CD4-positive, alpha-beta T cell (primary cell): ENCODE measurements at regions not wholly inside any gene's neighbourhood (a gene's known extent, or its start where the extent isn't known, plus 50 kb on each side); places are given as distances from the start of the nearest gene placed in this dataset.

Experiments used
- ATAC-seq: fragments of 200-7000 bp; cut with Tn5 transposase; one replicate; pipeline ENCODE4 v1.10.0; 2022; ENCODE audit warnings: mild to moderate bottlenecking; ENCODE audit not compliant: poor library complexity
- CTCF ChIA-PET: fragments of 350-600 bp; sonication (Branson Sonifier 250); formaldehyde crosslinking; loops from one replicate; lab custom pipeline; 2021; ENCODE audit warnings: antibody characterized with exemption, inconsistent platforms; lab: Charles Lee
- POLR2A ChIA-PET: fragments of 350-600 bp; sonication (Branson Sonifier 250); formaldehyde crosslinking; loops from one replicate; lab custom pipeline; 2021; ENCODE audit warnings: antibody characterized with exemption, inconsistent platforms; lab: Charles Lee
- DNase-seq, 14 experiments: peaks; one replicate each; pipeline ENCODE4 v3.0.0-alpha.2; 2013 to 2020; ENCODE audit warnings: mixed read lengths in 2 of 14
- H3K27ac ChIP-seq, 2 donors: one replicate each; pipeline versions ENCODE4 v1.5.1 to v1.7.0; 2013; ENCODE audit warnings: low read length in 2 of 2, low read depth in 1 of 2, mild to moderate bottlenecking in 1 of 2
- H3K27me3 ChIP-seq, 2 experiments: 1 replicate in 1 of 2; 2 replicates in 1 of 2; pipeline versions ENCODE4 v1.6.1 to v1.7.0; 2013; ENCODE audit warnings: low read length in 2 of 2, control low read depth in 1 of 2, mild to moderate bottlenecking in 1 of 2, moderate library complexity in 1 of 2; ENCODE audit not compliant: insufficient read depth in 2 of 2, control insufficient read depth in 1 of 2
- H3K36me3 ChIP-seq: one replicate; pipeline ENCODE4 v1.6.1; 2013; ENCODE audit warnings: low read length, control low read depth; ENCODE audit not compliant: insufficient read depth
- H3K4me1 ChIP-seq: one replicate; pipeline ENCODE4 v1.6.1; 2013; ENCODE audit warnings: low read length, control low read depth; ENCODE audit not compliant: insufficient read depth
- H3K4me3 ChIP-seq: one replicate; pipeline ENCODE4 v1.5.1; 2013; ENCODE audit warnings: mild to moderate bottlenecking, low read length, moderate library complexity
- H3K9me3 ChIP-seq, 2 experiments: 1 replicate in 1 of 2; 2 replicates in 1 of 2; pipeline versions ENCODE4 v1.6.1 to v1.7.0; 2013; ENCODE audit warnings: low read length in 2 of 2, mild to moderate bottlenecking in 2 of 2, control low read depth in 1 of 2, moderate library complexity in 1 of 2; ENCODE audit not compliant: control insufficient read depth in 1 of 2, insufficient read depth in 1 of 2
- H3K27ac Mint-ChIP-seq: one replicate; pipeline ENCODE4 v1.8.0; 2020; ENCODE audit warnings: mixed read lengths
- H3K27me3 Mint-ChIP-seq: one replicate; pipeline ENCODE4 v1.8.0; 2021; ENCODE audit warnings: mixed read lengths
- H3K36me3 Mint-ChIP-seq: one replicate; pipeline ENCODE4 v1.8.0; 2021; ENCODE audit warnings: low read depth, mixed read lengths
- H3K4me1 Mint-ChIP-seq: one replicate; pipeline ENCODE4 v1.8.0; 2021; ENCODE audit warnings: low read depth, mixed read lengths
- H3K4me3 Mint-ChIP-seq: one replicate; pipeline ENCODE4 v1.8.0; 2020; ENCODE audit warnings: mild to moderate bottlenecking, mixed read lengths
- H3K9me3 Mint-ChIP-seq: one replicate; pipeline ENCODE4 v1.8.0; 2020; ENCODE audit warnings: mixed read lengths
- intact Hi-C, 2 experiments: fragments of 100-400 bp; cut with DNase I in 1 of 2; cut with micrococcal nuclease in 1 of 2; formaldehyde crosslinking; loops; one replicate each; pipeline versions ENCODE4 v1.15.1 to v1.9.0; 2023 to 2025; cut with DNase I, micrococcal nuclease
- TF ChIP-seq, protein P1 (sequence below): fragments of 200-600 bp; IDR thresholded peaks from one replicate; pipeline ENCODE4 v1.8.0; 2022; ENCODE audit warnings: antibody characterized with exemption, mild to moderate bottlenecking

DNA sequence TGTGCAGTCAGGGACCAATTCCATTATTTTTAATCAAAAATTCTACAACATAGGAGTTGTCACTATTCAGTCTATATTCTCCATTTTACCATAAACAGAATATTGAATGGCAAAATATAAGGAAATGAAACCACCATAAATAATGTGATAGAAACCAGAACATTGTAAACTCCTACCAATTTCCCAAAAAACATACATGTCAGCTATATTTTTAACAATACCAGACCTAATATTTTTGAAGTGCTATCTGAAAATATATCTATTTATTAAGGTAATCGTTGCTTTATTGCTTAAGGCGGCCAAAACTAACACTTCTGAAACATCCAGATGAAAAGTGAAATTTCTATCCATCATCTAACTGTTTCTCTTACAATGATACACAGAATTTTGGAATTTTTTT is 123.0 kb upstream of the C11orf58 start:
- no peaks in the 10 kb centered on the region for H3K9me3 Mint-ChIP-seq
- no peak overlapping the region for H3K4me3 Mint-ChIP-seq
- no peak overlapping the region for H3K27ac Mint-ChIP-seq
- TF ChIP-seq, protein P1, sequence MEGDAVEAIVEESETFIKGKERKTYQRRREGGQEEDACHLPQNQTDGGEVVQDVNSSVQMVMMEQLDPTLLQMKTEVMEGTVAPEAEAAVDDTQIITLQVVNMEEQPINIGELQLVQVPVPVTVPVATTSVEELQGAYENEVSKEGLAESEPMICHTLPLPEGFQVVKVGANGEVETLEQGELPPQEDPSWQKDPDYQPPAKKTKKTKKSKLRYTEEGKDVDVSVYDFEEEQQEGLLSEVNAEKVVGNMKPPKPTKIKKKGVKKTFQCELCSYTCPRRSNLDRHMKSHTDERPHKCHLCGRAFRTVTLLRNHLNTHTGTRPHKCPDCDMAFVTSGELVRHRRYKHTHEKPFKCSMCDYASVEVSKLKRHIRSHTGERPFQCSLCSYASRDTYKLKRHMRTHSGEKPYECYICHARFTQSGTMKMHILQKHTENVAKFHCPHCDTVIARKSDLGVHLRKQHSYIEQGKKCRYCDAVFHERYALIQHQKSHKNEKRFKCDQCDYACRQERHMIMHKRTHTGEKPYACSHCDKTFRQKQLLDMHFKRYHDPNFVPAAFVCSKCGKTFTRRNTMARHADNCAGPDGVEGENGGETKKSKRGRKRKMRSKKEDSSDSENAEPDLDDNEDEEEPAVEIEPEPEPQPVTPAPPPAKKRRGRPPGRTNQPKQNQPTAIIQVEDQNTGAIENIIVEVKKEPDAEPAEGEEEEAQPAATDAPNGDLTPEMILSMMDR, result no peak
- ChIA-PET POLR2A (no interaction called here), CTCF (no interaction called here)
- Histone ChIP-seq H3K27ac (no peak overlapping the region), H3K27me3 (peaks cover 45 to 68% of the 10 kb centered on the region in 2 experiments), H3K36me3 (no peaks in the 10 kb centered on the region), H3K9me3 (peaks cover 0 to 21% of the 10 kb centered on the region in 2 experiments), H3K4me1 (peaks cover 22% of the 10 kb centered on the region), H3K4me3 (no peak overlapping the region)
- peaks cover 34% of the 10 kb centered on the region for H3K4me1 Mint-ChIP-seq
- no peaks in the 10 kb centered on the region for H3K36me3 Mint-ChIP-seq
- intact Hi-C loops, result loop anchor here (10.0 kb wide), 3 partner anchors 671 to 1511 kb away; no protein-coding TSS in a partner anchor
- ATAC-seq, result no peak
- DNase-seq, result no peak
- peaks cover 71% of the 10 kb centered on the region for H3K27me3 Mint-ChIP-seq

DNA sequence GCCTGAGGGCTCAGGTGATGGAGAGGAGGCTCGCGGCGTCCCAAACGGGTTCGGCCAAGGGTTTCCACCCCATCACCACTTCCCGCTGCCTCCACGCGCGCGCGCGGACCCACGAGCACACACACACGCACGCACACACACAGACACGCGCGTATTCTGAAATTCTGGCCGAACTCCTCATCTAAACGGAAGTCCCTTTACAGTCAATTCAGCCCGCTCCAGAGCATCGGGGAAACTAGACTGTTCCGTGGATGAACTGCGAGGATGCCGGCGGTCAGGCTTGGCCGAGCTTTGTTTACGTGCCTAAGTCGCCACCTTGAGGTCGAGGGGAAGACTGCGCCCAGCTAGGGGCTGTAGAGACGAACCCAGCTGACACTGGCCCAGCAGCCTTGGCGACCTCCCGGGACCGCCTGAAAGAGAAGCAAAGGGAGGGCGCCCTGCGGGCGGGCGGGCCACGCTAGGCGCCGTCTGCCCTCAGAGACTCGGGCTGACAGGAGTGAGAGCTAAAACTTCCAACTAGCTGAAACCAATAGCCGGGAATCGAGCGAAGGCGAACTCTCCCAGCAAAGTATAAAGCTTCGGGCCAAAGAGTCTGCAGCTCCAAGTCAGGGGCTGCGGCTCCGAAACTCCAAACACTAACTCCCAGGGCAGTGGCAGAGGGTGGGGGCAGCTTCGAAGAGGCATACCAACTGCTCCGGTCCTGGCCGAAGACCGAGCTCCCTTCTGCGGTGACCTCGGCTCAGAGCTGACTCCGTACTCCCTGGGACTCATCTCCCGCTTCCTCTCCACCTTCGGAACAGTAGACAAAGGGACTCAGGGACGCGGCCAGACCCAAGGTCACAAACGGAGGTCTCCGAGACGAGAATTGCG is 124.7 kb upstream of the C11orf58 start:
- H3K27ac Mint-ChIP-seq, result no peak overlapping the region
- peaks cover 67% of the 10 kb centered on the region for H3K27me3 Mint-ChIP-seq
- H3K4me1 Mint-ChIP-seq, result peaks cover 34% of the 10 kb centered on the region
- intact Hi-C loops, result loop anchor here (5.0 to 10.0 kb wide), 4 partner anchors 669 to 1509 kb away; no protein-coding TSS in a partner anchor
- Histone ChIP-seq H3K27me3 (peaks cover 59 to 85% of the 10 kb centered on the region in 2 experiments), H3K36me3 (no peaks in the 10 kb centered on the region), H3K27ac (no peak overlapping the region), H3K4me1 (peaks cover 22% of the 10 kb centered on the region), H3K4me3 (peak overlapping the region; percentile 42), H3K9me3 (peaks cover 0 to 29% of the 10 kb centered on the region in 2 experiments)
- no peaks in the 10 kb centered on the region for H3K36me3 Mint-ChIP-seq
- POLR2A ChIA-PET, result interaction anchor here (1.3 kb wide), 1 partner anchor 8 kb away, joined by 4 read pairs; no protein-coding TSS in a partner anchor
- no peaks in the 10 kb centered on the region for H3K9me3 Mint-ChIP-seq
- TF ChIP-seq, protein P1, result peak; percentile 64
- DNase-seq (peak in 13 of 14 experiments; percentile 22 to 76 (median 39)), ATAC-seq (peak; percentile 79)
- peak overlapping the region; percentile 79 for H3K4me3 Mint-ChIP-seq
- CTCF ChIA-PET, result no interaction called here

DNA sequence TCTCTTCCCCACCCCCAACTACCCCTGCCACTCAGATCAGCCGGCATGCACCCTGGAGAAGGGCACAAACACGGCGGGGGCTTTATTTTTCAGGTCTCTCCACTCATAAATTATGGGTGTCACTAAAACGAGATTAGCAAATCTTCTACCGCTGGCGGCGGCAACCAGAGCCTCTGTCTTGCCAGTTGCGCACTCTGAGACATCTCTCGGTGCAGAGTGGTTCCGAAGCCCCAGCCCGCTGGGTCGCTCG is 125.3 kb upstream of the C11orf58 start:
- Histone ChIP-seq H3K4me3 (peak overlapping the region; percentile 42), H3K36me3 (no peaks in the 10 kb centered on the region), H3K9me3 (peaks cover 3 to 29% of the 10 kb centered on the region in 2 experiments), H3K4me1 (peaks cover 22% of the 10 kb centered on the region), H3K27me3 (peaks cover 63 to 87% of the 10 kb centered on the region in 2 experiments), H3K27ac (no peak overlapping the region)
- ATAC-seq (peak; percentile 41), DNase-seq (no peak)
- Mint-ChIP-seq H3K36me3 (no peaks in the 10 kb centered on the region), H3K27me3 (peaks cover 61% of the 10 kb centered on the region), H3K27ac (no peak overlapping the region), H3K4me1 (peaks cover 34% of the 10 kb centered on the region), H3K9me3 (no peaks in the 10 kb centered on the region), H3K4me3 (peak overlapping the region; percentile 79)
- ChIA-PET POLR2A (interaction anchor here (1.3 kb wide), 1 partner anchor 8 kb away, joined by 4 read pairs; no protein-coding TSS in a partner anchor), CTCF (no interaction called here)
- TF ChIP-seq, protein P1, result no peak
- intact Hi-C loops, result loop anchor here (5.0 to 10.0 kb wide), 4 partner anchors 668 to 1508 kb away; no protein-coding TSS in a partner anchor
